K562 (cell line): ENCODE measurements at regions not wholly inside any gene's neighbourhood (a gene's known extent, or its start where the extent isn't known, plus 50 kb on each side); places are given as distances from the start of the nearest gene placed in this dataset.

Experiments
- AFF4 ChIP-seq: sonication (generic); formaldehyde crosslinking; IDR thresholded peaks from 2 replicates; pipeline ENCODE4 v1.8.0; 2023; ENCODE audit warnings: mild to moderate bottlenecking, missing genetic modification reagents
- HNRNPLL ChIP-seq: fragments of 200-400 bp; formaldehyde crosslinking; IDR thresholded peaks from 2 replicates; pipeline ENCODE4 v1.6.1; 2017; ENCODE audit warnings: low read length, low read depth, mild to moderate bottlenecking; ENCODE audit not compliant: poor library complexity, severe bottlenecking
- MAFK ChIP-seq: IDR thresholded peaks from 2 replicates; pipeline ENCODE4 v1.6.1; 2011; ENCODE audit warnings: low read length, improper control_type of control experiment
- MLX ChIP-seq, 2 experiments: fragments of 450-650 bp in 1 of 2; sonication (generic) in 1 of 2; formaldehyde crosslinking; conservative IDR thresholded peaks; 2 replicates each; pipeline versions ENCODE4 v1.4.0 to v1.8.1; 2020 to 2022; ENCODE audit warnings: mild to moderate bottlenecking in 1 of 2, missing genetic modification reagents in 1 of 2
- MTA3 ChIP-seq: fragments of 450-650 bp; formaldehyde crosslinking; IDR thresholded peaks from 2 replicates; pipeline ENCODE4 v1.6.1; 2017; ENCODE audit warnings: mild to moderate bottlenecking, borderline replicate concordance
- PTRF ChIP-seq: fragments of 450-650 bp; IDR thresholded peaks from 2 replicates; pipeline ENCODE4 v1.6.1; 2016; ENCODE audit warnings: mild to moderate bottlenecking, missing genetic modification characterization, missing compliant biosample characterization
- PYGO2 ChIP-seq: fragments of 450-650 bp; IDR thresholded peaks from 2 replicates; pipeline ENCODE4 v1.6.1; 2016; ENCODE audit warnings: mild to moderate bottlenecking, missing genetic modification characterization, moderate library complexity, missing compliant biosample characterization
- TSHZ1 ChIP-seq: fragments of 250-450 bp; sonication (Bioruptor Pico); IDR thresholded peaks from 2 replicates; pipeline ENCODE4 v1.4.0; 2020; ENCODE audit warnings: mild to moderate bottlenecking, moderate library complexity
- XRCC4 ChIP-seq: IDR thresholded peaks from one replicate; pipeline ENCODE4 v1.6.1; 2011; ENCODE audit not compliant: insufficient read depth, insufficient read length; ENCODE audit errors: extremely low read depth
- ZBTB17 ChIP-seq: fragments of 450-650 bp; formaldehyde crosslinking; IDR thresholded peaks from 2 replicates; pipeline ENCODE4 v1.4.0; 2020; ENCODE audit warnings: mild to moderate bottlenecking
- ZNF134 ChIP-seq: fragments of 250-450 bp; sonication (Bioruptor Pico); conservative IDR thresholded peaks from 2 replicates; pipeline ENCODE4 v1.4.0; 2020
- ZNF217 ChIP-seq: sonication (generic); formaldehyde crosslinking; IDR thresholded peaks from 2 replicates; pipeline ENCODE4 v1.8.0; 2022; ENCODE audit warnings: mild to moderate bottlenecking, missing genetic modification reagents
- ZNF316 ChIP-seq: fragments of 450-650 bp; IDR thresholded peaks from 2 replicates; pipeline ENCODE4 v1.6.1; 2016
- ZNF764 ChIP-seq: fragments of 250-450 bp; sonication (Bioruptor Pico); IDR thresholded peaks from 2 replicates; pipeline ENCODE4 v1.4.0; 2020; ENCODE audit warnings: low read depth, mild to moderate bottlenecking, moderate library complexity
- TF ChIP-seq, protein P1 (sequence below): IDR thresholded peaks from 2 replicates; pipeline ENCODE4 v1.6.1; 2011; ENCODE audit warnings: borderline replicate concordance, low read depth, mild to moderate bottlenecking, moderate library complexity, low read length; ENCODE audit not compliant: insufficient read depth, poor library complexity, severe bottlenecking
- TF ChIP-seq, protein P2 (sequence below): IDR thresholded peaks from 3 replicates; pipeline ENCODE4 v1.6.1; 2011; ENCODE audit warnings: borderline replicate concordance, mild to moderate bottlenecking; ENCODE audit not compliant: insufficient read length, insufficient read depth

GRCh38 chr13:33918199-33918932, 100.4 kb downstream of the RFC3 start (continued):
- no peak for TF ChIP-seq TSHZ1 (CRISPR knock-in tag)
- no peak for TF ChIP-seq MLX (CRISPR knock-in tag; conservative IDR thresholded peaks at IDR 0.05)
- no peak for TF ChIP-seq AFF4 (CRISPR knock-in tag)
- TF ChIP-seq ZNF316, result peak; percentile 49
- no peak for TF ChIP-seq PYGO2 (tag)
- no peak for TF ChIP-seq ZNF764 (CRISPR knock-in tag)
- TF ChIP-seq ZNF217 (CRISPR knock-in tag), result no peak
- peak; percentile 41; the same call in 1 of the 2 replicates for TF ChIP-seq MAFK
- TF ChIP-seq, protein P1, sequence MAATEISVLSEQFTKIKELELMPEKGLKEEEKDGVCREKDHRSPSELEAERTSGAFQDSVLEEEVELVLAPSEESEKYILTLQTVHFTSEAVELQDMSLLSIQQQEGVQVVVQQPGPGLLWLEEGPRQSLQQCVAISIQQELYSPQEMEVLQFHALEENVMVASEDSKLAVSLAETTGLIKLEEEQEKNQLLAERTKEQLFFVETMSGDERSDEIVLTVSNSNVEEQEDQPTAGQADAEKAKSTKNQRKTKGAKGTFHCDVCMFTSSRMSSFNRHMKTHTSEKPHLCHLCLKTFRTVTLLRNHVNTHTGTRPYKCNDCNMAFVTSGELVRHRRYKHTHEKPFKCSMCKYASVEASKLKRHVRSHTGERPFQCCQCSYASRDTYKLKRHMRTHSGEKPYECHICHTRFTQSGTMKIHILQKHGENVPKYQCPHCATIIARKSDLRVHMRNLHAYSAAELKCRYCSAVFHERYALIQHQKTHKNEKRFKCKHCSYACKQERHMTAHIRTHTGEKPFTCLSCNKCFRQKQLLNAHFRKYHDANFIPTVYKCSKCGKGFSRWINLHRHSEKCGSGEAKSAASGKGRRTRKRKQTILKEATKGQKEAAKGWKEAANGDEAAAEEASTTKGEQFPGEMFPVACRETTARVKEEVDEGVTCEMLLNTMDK, result no peak
- TF ChIP-seq HNRNPLL, result no peak
- TF ChIP-seq, protein P2, sequence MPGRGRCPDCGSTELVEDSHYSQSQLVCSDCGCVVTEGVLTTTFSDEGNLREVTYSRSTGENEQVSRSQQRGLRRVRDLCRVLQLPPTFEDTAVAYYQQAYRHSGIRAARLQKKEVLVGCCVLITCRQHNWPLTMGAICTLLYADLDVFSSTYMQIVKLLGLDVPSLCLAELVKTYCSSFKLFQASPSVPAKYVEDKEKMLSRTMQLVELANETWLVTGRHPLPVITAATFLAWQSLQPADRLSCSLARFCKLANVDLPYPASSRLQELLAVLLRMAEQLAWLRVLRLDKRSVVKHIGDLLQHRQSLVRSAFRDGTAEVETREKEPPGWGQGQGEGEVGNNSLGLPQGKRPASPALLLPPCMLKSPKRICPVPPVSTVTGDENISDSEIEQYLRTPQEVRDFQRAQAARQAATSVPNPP, result no peak
- TF ChIP-seq PTRF (tag), result no peak
- TF ChIP-seq MTA3, result no peak
- no peak for TF ChIP-seq XRCC4
- TF ChIP-seq ZNF134, result no peak
- TF ChIP-seq ZBTB17 (CRISPR knock-in tag), result no peak
